Neural progenitor cell (in vitro differentiated cells): ENCODE measurements at regions not wholly inside any gene's neighbourhood (a gene's known extent, or its start where the extent isn't known, plus 50 kb on each side); places are given as distances from the start of the nearest gene placed in this dataset.

Experiments used
- EZH2 ChIP-seq: fragments of 200-600 bp; sonication (generic); IDR thresholded peaks from 2 replicates; pipeline ENCODE4 v1.6.1; 2017; ENCODE audit warnings: antibody characterized with exemption, mild to moderate bottlenecking, moderate library complexity
- TF ChIP-seq, protein P1 (sequence below): fragments of 200-600 bp; sonication (generic); IDR thresholded peaks from 2 replicates; pipeline ENCODE4 v1.5.1; 2017; ENCODE audit warnings: antibody characterized with exemption, mild to moderate bottlenecking

DNA sequence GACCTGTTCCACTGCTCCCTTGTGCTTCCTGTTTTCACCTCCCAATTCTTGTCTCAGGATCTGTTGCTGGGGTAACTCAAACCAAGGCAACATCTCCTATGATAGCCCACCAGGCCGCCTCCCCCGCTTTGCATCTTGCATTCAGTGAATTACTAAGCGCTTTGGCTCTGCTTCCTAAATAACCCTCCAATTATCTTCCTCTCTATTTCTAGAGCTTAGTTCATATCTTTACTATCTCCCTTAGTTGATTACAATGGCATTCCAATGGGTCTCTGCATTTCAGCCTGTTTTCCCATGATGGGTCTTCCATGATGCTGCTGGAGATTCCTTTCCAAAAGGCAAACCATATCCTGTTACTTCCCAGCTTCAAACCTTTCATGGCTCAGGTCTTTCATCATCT is 117.2 kb upstream of the FERMT1 start:
- TF ChIP-seq, protein P1, sequence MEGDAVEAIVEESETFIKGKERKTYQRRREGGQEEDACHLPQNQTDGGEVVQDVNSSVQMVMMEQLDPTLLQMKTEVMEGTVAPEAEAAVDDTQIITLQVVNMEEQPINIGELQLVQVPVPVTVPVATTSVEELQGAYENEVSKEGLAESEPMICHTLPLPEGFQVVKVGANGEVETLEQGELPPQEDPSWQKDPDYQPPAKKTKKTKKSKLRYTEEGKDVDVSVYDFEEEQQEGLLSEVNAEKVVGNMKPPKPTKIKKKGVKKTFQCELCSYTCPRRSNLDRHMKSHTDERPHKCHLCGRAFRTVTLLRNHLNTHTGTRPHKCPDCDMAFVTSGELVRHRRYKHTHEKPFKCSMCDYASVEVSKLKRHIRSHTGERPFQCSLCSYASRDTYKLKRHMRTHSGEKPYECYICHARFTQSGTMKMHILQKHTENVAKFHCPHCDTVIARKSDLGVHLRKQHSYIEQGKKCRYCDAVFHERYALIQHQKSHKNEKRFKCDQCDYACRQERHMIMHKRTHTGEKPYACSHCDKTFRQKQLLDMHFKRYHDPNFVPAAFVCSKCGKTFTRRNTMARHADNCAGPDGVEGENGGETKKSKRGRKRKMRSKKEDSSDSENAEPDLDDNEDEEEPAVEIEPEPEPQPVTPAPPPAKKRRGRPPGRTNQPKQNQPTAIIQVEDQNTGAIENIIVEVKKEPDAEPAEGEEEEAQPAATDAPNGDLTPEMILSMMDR = no peak
- TF ChIP-seq EZH2 = no peak
